22Rv1 (cell line): ENCODE measurements at regions not wholly inside any gene's neighbourhood (a gene's known extent, or its start where the extent isn't known, plus 50 kb on each side); places are given as distances from the start of the nearest gene placed in this dataset.

Experiments used
- H3K27ac ChIP-seq: fragments of 450-650 bp; 2 replicates; pipeline ENCODE4 v1.5.1; 2017
- CTCF ChIP-seq: fragments of 450-650 bp; IDR thresholded peaks from 2 replicates; pipeline ENCODE4 v1.5.1; 2017; ENCODE audit warnings: mild to moderate bottlenecking
- ZFX ChIP-seq: fragments of 450-650 bp; IDR thresholded peaks from 2 replicates; pipeline ENCODE4 v1.6.1; 2017; ENCODE audit warnings: antibody characterized with exemption, borderline replicate concordance

- H3K27ac ChIP-seq = no peak overlapping the region
- TF ChIP-seq CTCF = no peak
Observed at GRCh38 chr11:135033540-135033939, 621.5 kb upstream of the B3GAT1 start.

GRCh38 chr11:135031205-135031989, 619.4 kb upstream of the B3GAT1 start:
- H3K27ac ChIP-seq = no peak overlapping the region
- no peak for TF ChIP-seq ZFX
- TF ChIP-seq CTCF = no peak

GRCh38 chr11:135027461-135027860, 615.4 kb upstream of the B3GAT1 start:
- no peak overlapping the region for H3K27ac ChIP-seq
- TF ChIP-seq ZFX (no peak), CTCF (no peak)

- TF ChIP-seq CTCF (no peak), ZFX (no peak)
- H3K27ac ChIP-seq = no peak overlapping the region
Observed at GRCh38 chr11:135023499-135023898, 611.5 kb upstream of the B3GAT1 start.

GRCh38 chr11:135022454-135022853, 610.4 kb upstream of the B3GAT1 start:
- TF ChIP-seq CTCF (no peak), ZFX (no peak)
- no peak overlapping the region for H3K27ac ChIP-seq

GRCh38 chr11:135019899-135020298, 607.9 kb upstream of the B3GAT1 start:
- TF ChIP-seq CTCF (no peak), ZFX (no peak)
- no peak overlapping the region for H3K27ac ChIP-seq

GRCh38 chr11:135019343-135019871, 607.4 kb upstream of the B3GAT1 start:
- no peak for TF ChIP-seq ZFX
- TF ChIP-seq CTCF = no peak
- no peak overlapping the region for H3K27ac ChIP-seq
